Gastroesophageal sphincter (tissue), 4 donors: ENCODE measurements at regions not wholly inside any gene's neighbourhood (a gene's known extent, or its start where the extent isn't known, plus 50 kb on each side); places are given as distances from the start of the nearest gene placed in this dataset.
"Not testable (repeated sequence)": the region's sequence is repeated elsewhere in the genome, so short reads cannot be mapped to it uniquely, and the experiment has no call there.

Experiments used
- ATAC-seq: fragments of 150-250 bp; one replicate; pipeline ENCODE4 v1.9.1; 2016; ENCODE audit warnings: mild to moderate bottlenecking, moderate library complexity
- H3K27ac ChIP-seq, 4 donors: fragments of 200-600 bp; sonication (generic) in 3 of 4; 1 replicate in 3 of 4; 2 replicates in 1 of 4; pipeline ENCODE4 v1.5.1; 2016 to 2019
- H3K27me3 ChIP-seq: fragments of 200-600 bp; sonication (generic); one replicate; pipeline ENCODE4 v1.5.1; 2019
- H3K36me3 ChIP-seq, 2 donors: fragments of 200-600 bp; sonication (generic); one replicate each; pipeline ENCODE4 v1.5.1; 2019; ENCODE audit warnings: control low read depth in 1 of 2
- H3K4me1 ChIP-seq, 3 donors: fragments of 200-600 bp; sonication (generic); 1 replicate in 2 of 3; 2 replicates in 1 of 3; pipeline ENCODE4 v1.5.1; 2016 to 2019; ENCODE audit warnings: control low read depth in 2 of 3
- H3K4me3 ChIP-seq, 2 donors: fragments of 200-600 bp; sonication (generic); one replicate each; pipeline ENCODE4 v1.5.1; 2019; ENCODE audit warnings: mild to moderate bottlenecking in 1 of 2, moderate library complexity in 1 of 2
- H3K9me3 ChIP-seq, 3 donors: fragments of 200-600 bp; sonication (generic); one replicate each; pipeline ENCODE4 v1.5.1; 2017 to 2019; ENCODE audit warnings: control low read depth in 2 of 3
- WGBS, 2 donors: methylation state at CpG; one replicate each; pipeline ENCODE4 v1.1.5; 2018; ENCODE audit warnings: low coverage in 1 of 2; 5-methylcytosine and 5-hydroxymethylcytosine counted together

- WGBS, 2 donors, result no CpG with 5 or more reads among the region's 5 CpGs
- ATAC-seq, H3K27me3 ChIP-seq, H3K4me1 ChIP-seq, H3K36me3 ChIP-seq, H3K9me3 ChIP-seq, H3K4me3 ChIP-seq, H3K27ac ChIP-seq: not testable (repeated sequence)
These were observed 94.0 kb downstream of the SRGAP2 start for GRCh38 chr1:206297145-206298031.

DNA sequence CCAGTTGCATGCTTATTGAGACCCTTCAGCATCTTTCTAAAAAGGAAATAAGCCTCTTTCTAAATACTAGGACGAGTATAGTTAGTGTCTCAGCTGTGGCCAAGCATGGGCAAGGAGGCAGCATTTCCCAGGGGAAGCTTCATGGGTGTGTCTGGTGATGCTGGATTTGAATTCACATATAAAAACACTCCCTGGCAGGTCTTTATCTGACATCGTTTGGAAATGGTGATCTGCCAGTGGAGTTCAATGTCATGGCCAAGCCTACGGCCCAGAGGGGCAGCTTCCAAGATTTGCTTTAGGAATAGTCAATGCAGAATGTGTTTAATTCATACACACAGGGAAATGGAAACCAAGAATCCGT is 94.7 kb downstream of the SRGAP2 start:
- H3K9me3 ChIP-seq, H3K27me3 ChIP-seq, H3K27ac ChIP-seq, ATAC-seq, H3K4me1 ChIP-seq, H3K36me3 ChIP-seq, H3K4me3 ChIP-seq: not testable (repeated sequence)
- no CpG with 5 or more reads among the region's 4 CpGs for whole genome bisulfite sequencing, 2 donors

GRCh38 chr1:206299181-206299791 is 95.9 kb downstream of the SRGAP2 start:
- 67% methylated on average over 1 of the region's 5 CpGs; no CpG with 5 or more reads in 1 of the 2 donors for WGBS, 2 donors
- not testable (repeated sequence) for H3K9me3 ChIP-seq, H3K27ac ChIP-seq, ATAC-seq, H3K4me3 ChIP-seq, H3K27me3 ChIP-seq, H3K36me3 ChIP-seq, H3K4me1 ChIP-seq

DNA sequence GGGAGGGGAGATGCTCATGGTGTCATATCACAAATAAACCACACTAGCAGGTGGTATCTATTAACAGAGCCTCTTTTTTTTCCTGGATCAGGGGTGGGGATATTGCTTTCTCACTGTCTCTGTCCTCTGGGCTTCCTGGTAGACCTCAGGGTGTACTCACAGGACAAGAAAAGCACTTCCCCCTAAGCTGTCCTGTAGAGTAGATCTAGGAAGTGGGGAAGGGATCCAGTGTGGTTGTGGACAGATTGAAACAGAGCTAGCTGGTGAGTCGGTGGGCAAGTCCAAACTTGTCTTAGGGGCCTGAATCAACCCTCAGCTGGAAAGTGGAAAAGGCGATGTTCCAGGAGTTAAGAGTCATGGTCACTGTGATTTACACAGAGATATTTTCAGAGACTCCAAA is 96.6 kb downstream of the SRGAP2 start:
- H3K36me3 ChIP-seq, H3K27me3 ChIP-seq, H3K4me1 ChIP-seq, ATAC-seq, H3K4me3 ChIP-seq, H3K9me3 ChIP-seq, H3K27ac ChIP-seq: not testable (repeated sequence)
- WGBS, 2 donors, result no CpG with 5 or more reads among the region's 2 CpGs

GRCh38 chr1:206302056-206302455 is 98.7 kb downstream of the SRGAP2 start:
- no CpG with 5 or more reads among the region's 1 CpG for WGBS, 2 donors
- H3K36me3 ChIP-seq, result not testable (repeated sequence)
- peak; percentile 60 for ATAC-seq

DNA sequence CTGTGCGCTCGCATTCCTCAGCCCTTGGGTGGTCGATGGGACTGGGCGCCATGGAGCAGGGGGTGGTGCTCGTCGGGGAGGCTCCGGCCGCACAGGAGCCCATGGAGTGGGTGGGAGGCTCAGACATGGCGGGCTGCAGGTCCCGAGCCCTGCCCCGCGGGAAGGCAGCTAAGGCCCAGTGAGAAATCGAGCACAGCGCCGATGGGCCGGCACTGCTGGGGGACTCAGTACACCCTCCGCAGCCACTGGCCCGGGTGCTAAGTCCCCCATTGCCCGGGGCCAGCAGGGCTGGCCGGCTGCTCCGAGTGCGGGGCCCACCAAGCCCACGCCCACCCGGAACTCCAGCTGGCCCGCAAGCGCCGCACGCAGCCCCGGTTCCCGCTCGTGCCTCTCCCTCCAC is 104.1 kb downstream of the SRGAP2 start:
- ATAC-seq, H3K4me3 ChIP-seq, H3K27me3 ChIP-seq, H3K9me3 ChIP-seq, H3K27ac ChIP-seq, H3K4me1 ChIP-seq, H3K36me3 ChIP-seq: not testable (repeated sequence)
- no CpG with 5 or more reads among the region's 31 CpGs for whole genome bisulfite sequencing, 2 donors

More at GRCh38 chr1:206302056-206302455, 98.7 kb downstream of the SRGAP2 start:
- not testable (repeated sequence) for H3K27me3 ChIP-seq, H3K4me1 ChIP-seq, H3K4me3 ChIP-seq, H3K27ac ChIP-seq, H3K9me3 ChIP-seq

GRCh38 chr1:206310948-206311347 is 107.6 kb downstream of the SRGAP2 start:
- H3K27me3 ChIP-seq, H3K9me3 ChIP-seq, H3K4me1 ChIP-seq, ATAC-seq, H3K27ac ChIP-seq, H3K4me3 ChIP-seq, H3K36me3 ChIP-seq: not testable (repeated sequence)
- no CpG with 5 or more reads among the region's 2 CpGs for WGBS, 2 donors

DNA sequence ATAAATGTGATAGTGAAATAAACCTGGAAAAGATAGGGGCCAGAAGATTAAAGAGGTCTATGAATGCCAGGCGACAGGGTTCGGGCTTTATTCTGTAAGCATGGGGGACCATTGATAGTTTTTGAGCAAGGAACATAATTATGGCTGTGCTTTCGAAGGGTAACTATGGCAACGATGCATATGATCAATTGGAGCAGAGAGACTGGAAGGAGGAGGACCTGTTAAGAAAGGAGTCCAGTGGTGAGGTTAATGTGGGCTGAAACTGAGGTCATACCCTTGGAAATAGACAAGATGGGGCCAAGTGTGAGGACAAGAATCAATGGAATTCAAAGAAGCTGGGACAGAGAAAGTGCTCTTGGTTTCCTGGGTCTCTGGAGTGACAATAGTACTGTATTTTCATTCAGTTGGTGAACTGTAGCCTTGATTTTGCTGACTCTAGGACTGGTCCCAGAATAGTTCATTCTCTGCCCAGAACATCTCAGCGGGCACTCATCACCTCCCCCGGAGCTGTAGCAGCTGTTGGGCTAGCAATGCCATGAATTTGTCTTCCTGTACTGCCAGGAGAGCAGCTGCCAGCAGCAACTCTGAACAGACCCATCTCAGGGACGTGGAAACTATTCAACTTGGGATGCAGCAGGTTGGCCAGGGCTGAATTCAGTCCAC is 108.4 kb downstream of the SRGAP2 start:
- H3K9me3 ChIP-seq, H3K36me3 ChIP-seq, H3K27ac ChIP-seq, H3K27me3 ChIP-seq, H3K4me1 ChIP-seq, H3K4me3 ChIP-seq: not testable (repeated sequence)
- peak; percentile 29 for ATAC-seq
- no CpG with 5 or more reads among the region's 7 CpGs for WGBS, 2 donors

DNA sequence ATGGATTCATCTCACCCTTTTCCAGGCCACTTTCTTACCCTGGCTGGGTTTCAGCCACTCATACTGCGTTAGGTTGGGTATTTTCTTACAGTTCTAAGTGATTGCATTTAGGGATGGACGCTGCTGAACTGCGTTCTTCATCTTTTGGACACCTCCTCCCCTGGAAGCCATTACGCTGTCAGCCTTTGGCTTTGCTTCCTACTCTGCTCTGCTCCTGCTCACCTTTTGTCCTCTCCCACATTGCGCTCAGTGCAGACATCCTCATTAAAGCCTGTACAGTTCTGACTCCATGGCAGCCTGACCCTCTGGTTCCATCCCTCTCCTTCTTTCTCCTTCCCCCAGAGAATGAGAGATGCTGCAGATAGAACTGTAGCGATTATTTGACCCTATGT is 108.9 kb downstream of the SRGAP2 start:
- WGBS, 2 donors, result 0 to 60% methylated on average over 1 to 3 of the region's 6 CpGs
- not testable (repeated sequence) for H3K4me3 ChIP-seq, H3K4me1 ChIP-seq, H3K27ac ChIP-seq, H3K27me3 ChIP-seq, H3K36me3 ChIP-seq, H3K9me3 ChIP-seq
- ATAC-seq, result peak; percentile 7

GRCh38 chr1:206314951-206315636 is 111.8 kb downstream of the SRGAP2 start:
- not testable (repeated sequence) for H3K36me3 ChIP-seq, H3K27me3 ChIP-seq, H3K4me3 ChIP-seq, H3K9me3 ChIP-seq, H3K27ac ChIP-seq, H3K4me1 ChIP-seq
- ATAC-seq, result peak; percentile 65
- WGBS, 2 donors, result no CpG with 5 or more reads among the region's 6 CpGs

DNA sequence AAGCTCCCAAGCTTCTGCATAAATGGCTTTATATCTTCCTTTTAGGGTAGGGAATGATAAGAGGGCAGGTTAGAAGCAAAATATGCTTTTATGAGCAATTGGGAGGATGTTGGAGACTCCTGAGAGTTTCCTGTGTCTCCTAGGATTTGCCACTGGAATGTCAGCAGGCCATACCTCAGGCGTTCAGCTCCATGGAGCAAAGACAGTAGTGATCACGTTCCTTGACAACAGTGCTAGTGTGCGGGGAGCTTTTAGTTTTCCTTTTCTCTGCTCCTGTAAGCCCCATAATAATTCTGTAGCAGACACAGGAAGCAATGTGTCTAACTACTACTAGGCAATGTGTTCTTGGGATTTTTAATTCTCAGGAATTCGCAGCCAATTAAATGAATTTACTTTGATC is 113.6 kb downstream of the SRGAP2 start:
- WGBS, 2 donors, result no CpG with 5 or more reads among the region's 4 CpGs

DNA sequence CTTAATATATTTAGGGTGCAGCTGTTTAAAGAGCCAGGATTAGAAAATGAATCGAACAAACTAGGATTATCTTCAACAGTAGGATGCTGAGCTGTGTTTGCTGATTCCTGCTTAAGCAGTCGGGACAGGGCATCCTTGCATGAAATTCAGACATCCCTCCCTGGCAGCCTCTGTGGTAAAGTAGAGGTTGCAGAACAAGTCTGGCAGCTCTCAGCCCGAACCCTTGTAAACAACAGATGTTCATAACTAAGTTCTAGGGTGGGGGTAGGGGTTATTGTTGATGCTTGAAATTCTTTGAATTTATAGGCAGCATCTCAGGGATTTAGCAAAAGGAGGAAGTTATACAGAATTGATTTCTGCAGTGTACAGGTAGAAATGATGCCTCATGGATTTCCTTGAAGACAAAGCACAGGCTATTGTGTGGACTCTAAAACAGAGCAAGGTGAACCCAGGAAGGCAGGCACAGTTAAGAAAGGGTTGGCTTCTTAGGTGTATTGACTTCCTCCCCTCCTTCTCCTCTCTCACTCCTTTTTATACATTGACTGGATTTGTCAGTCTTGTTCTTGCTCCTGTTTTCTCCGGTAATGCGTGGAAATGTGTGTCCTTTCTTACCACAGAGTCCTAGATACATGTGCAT is 114.7 kb downstream of the SRGAP2 start:
- not testable (repeated sequence) for ATAC-seq, H3K4me1 ChIP-seq, H3K4me3 ChIP-seq, H3K27me3 ChIP-seq, H3K27ac ChIP-seq, H3K36me3 ChIP-seq, H3K9me3 ChIP-seq
- WGBS, 2 donors, result 100% methylated on average over 2 of the region's 5 CpGs; no CpG with 5 or more reads in 1 of the 2 donors

More for the DNA sequence above, 113.6 kb downstream of the SRGAP2 start:
- not testable (repeated sequence) for H3K27me3 ChIP-seq, H3K9me3 ChIP-seq, ATAC-seq, H3K27ac ChIP-seq, H3K36me3 ChIP-seq, H3K4me1 ChIP-seq, H3K4me3 ChIP-seq

DNA sequence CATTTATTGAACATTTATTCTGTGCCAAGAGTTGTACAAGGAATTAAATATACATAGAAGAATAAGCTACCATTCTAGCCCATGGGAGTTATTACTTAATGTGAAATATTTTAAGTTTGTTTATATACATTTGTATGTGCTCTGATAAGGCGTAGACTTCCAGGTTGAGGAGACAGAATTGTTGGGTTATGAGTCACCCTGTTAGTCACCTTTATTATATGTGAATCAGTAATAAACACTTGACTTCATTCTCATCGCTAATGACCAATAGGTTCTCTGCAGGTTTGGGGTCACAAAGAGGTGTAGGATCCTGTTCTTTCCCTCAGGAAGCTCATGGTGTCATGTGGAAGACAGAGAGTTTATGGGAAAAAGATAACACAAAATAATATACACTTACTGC is 116.9 kb downstream of the SRGAP2 start:
- ATAC-seq, result not testable (repeated sequence)

More for the DNA sequence above, 116.9 kb downstream of the SRGAP2 start:
- H3K27me3 ChIP-seq, H3K27ac ChIP-seq, H3K4me3 ChIP-seq, H3K9me3 ChIP-seq, H3K36me3 ChIP-seq, H3K4me1 ChIP-seq: not testable (repeated sequence)
- WGBS, 2 donors, result no CpG with 5 or more reads among the region's 2 CpGs
